GM23338 (cell line): ENCODE measurements at regions not wholly inside any gene's neighbourhood (a gene's known extent, or its start where the extent isn't known, plus 50 kb on each side); places are given as distances from the start of the nearest gene placed in this dataset.

Experiments used
- ATAC-seq: fragments of 200-7000 bp; cut with Tn5 transposase; 3 replicates; pipeline ENCODE4 v1.9.1; 2020
- DNase-seq: peaks from one replicate; pipeline ENCODE4 v3.0.0-alpha.2; 2015; ENCODE audit warnings: low spot score
- H2AFZ ChIP-seq: fragments of 200-600 bp; sonication (generic); 2 replicates; pipeline ENCODE4 v1.8.0; 2016; ENCODE audit warnings: antibody characterized with exemption, mild to moderate bottlenecking, moderate library complexity
- H3F3A ChIP-seq: fragments of 200-600 bp; sonication (generic); replicated peaks from 2 replicates; pipeline ENCODE4 v1.8.0; 2017; ENCODE audit warnings: antibody characterized with exemption, mixed run types, low read depth
- H3K27ac ChIP-seq: fragments of 200-600 bp; sonication (generic); 2 replicates; pipeline ENCODE4 v1.6.1; 2016; ENCODE audit warnings: low read depth
- H3K27me3 ChIP-seq: fragments of 200-600 bp; sonication (generic); 2 replicates; pipeline ENCODE4 v1.8.0; 2016; ENCODE audit warnings: mild to moderate bottlenecking, mixed run types, moderate library complexity; ENCODE audit not compliant: insufficient read depth
- H3K36me3 ChIP-seq: fragments of 200-600 bp; sonication (generic); 2 replicates; pipeline ENCODE4 v1.8.0; 2016; ENCODE audit warnings: mild to moderate bottlenecking; ENCODE audit not compliant: insufficient read depth
- H3K4me1 ChIP-seq: fragments of 200-600 bp; sonication (generic); 2 replicates; pipeline ENCODE4 v1.8.0; 2016; ENCODE audit warnings: mild to moderate bottlenecking, moderate library complexity; ENCODE audit not compliant: insufficient read depth
- H3K4me2 ChIP-seq: fragments of 200-600 bp; sonication (generic); 2 replicates; pipeline ENCODE4 v1.7.1; 2017; ENCODE audit warnings: mixed run types
- H3K4me3 ChIP-seq: fragments of 200-600 bp; sonication (generic); 2 replicates; pipeline ENCODE4 v1.6.1; 2016; ENCODE audit warnings: mixed run types
- H3K79me2 ChIP-seq: fragments of 200-600 bp; sonication (generic); replicated peaks from 2 replicates; pipeline ENCODE4 v1.8.0; 2017; ENCODE audit warnings: mild to moderate bottlenecking; ENCODE audit not compliant: insufficient read depth
- H3K9me2 ChIP-seq: fragments of 200-600 bp; sonication (generic); 2 replicates; pipeline ENCODE4 v1.8.0; 2017; ENCODE audit not compliant: insufficient read depth
- H4K20me1 ChIP-seq: fragments of 200-600 bp; sonication (generic); replicated peaks from 2 replicates; pipeline ENCODE4 v1.8.0; 2017; ENCODE audit warnings: mild to moderate bottlenecking; ENCODE audit not compliant: insufficient read depth
- H3K27ac Mint-ChIP-seq: 2 replicates; pipeline ENCODE4 v1.8.0; 2020; ENCODE audit warnings: inconsistent platforms, mild to moderate bottlenecking, moderate library complexity, mixed read lengths
- H3K27me3 Mint-ChIP-seq: 3 replicates; pipeline ENCODE4 v1.8.0; 2022; ENCODE audit warnings: low read depth, mild to moderate bottlenecking, moderate library complexity, mixed read lengths, inconsistent platforms; ENCODE audit not compliant: insufficient read depth, poor library complexity
- H3K36me3 Mint-ChIP-seq: 3 replicates; pipeline ENCODE4 v1.8.0; 2021; ENCODE audit warnings: low read depth, mild to moderate bottlenecking, inconsistent platforms, moderate library complexity, mixed read lengths
- H3K4me1 Mint-ChIP-seq: 3 replicates; pipeline ENCODE4 v1.8.0; 2020; ENCODE audit warnings: mild to moderate bottlenecking, inconsistent platforms, mixed read lengths
- H3K4me3 Mint-ChIP-seq: 3 replicates; pipeline ENCODE4 v1.8.0; 2021; ENCODE audit warnings: moderate library complexity, mild to moderate bottlenecking, inconsistent platforms, mixed read lengths
- H3K9me3 Mint-ChIP-seq: 3 replicates; pipeline ENCODE4 v1.8.0; 2020; ENCODE audit warnings: moderate library complexity, mild to moderate bottlenecking, inconsistent platforms, mixed read lengths
- CTCF ChIP-seq, 2 experiments: fragments of 200-600 bp in 1 of 2; sonication (generic) in 1 of 2; conservative IDR thresholded peaks; 2 replicates each; pipeline versions ENCODE4 v1.5.1 to v1.6.1; 2016 to 2017; ENCODE audit warnings: antibody characterized with exemption in 2 of 2, low read depth in 2 of 2, mild to moderate bottlenecking in 2 of 2, moderate library complexity in 1 of 2
- EZH2 ChIP-seq: fragments of 200-600 bp; sonication (generic); IDR thresholded peaks from one replicate; pipeline ENCODE4 v1.8.0; 2017; ENCODE audit warnings: antibody characterized with exemption, mild to moderate bottlenecking, low read depth; ENCODE audit not compliant: unreplicated experiment
- EZH2phosphoT487 ChIP-seq: fragments of 200-600 bp; sonication (generic); IDR thresholded peaks from one replicate; pipeline ENCODE4 v1.8.1; 2018; ENCODE audit warnings: antibody characterized with exemption; ENCODE audit not compliant: unreplicated experiment
- POLR2AphosphoS5 ChIP-seq: IDR thresholded peaks from 2 replicates; pipeline ENCODE4 v1.6.1; 2016; ENCODE audit warnings: antibody characterized with exemption, low read depth
- REST ChIP-seq: IDR thresholded peaks from one replicate; pipeline ENCODE4 v1.6.1; 2018; ENCODE audit warnings: antibody characterized with exemption; ENCODE audit not compliant: unreplicated experiment
- ZNF114 ChIP-seq: fragments of 250-450 bp; sonication (Bioruptor Pico); IDR thresholded peaks from 2 replicates; pipeline ENCODE4 v1.5.0; 2020; ENCODE audit warnings: mild to moderate bottlenecking, moderate library complexity
- ZNF462 ChIP-seq: fragments of 250-450 bp; sonication (Bioruptor Pico); IDR thresholded peaks from 2 replicates; pipeline ENCODE4 v1.5.0; 2020; ENCODE audit warnings: mild to moderate bottlenecking, moderate library complexity

- Histone ChIP-seq H3K4me1 (peaks cover 14% of the 10 kb centered on the region), H3K36me3 (no peaks in the 10 kb centered on the region), H3K79me2 (no peaks in the 10 kb centered on the region), H3K27me3 (no peaks in the 10 kb centered on the region), H3K4me3 (no peak overlapping the region), H3F3A (no peaks in the 10 kb centered on the region), H3K4me2 (no peak overlapping the region), H3K27ac (no peak overlapping the region), H4K20me1 (no peaks in the 10 kb centered on the region), H2AFZ (no peak overlapping the region), H3K9me2 (no peaks in the 10 kb centered on the region; the same call in 1 of the 2 replicates)
- Mint-ChIP-seq H3K4me1 (peaks cover 19% of the 10 kb centered on the region), H3K27ac (no peak overlapping the region), H3K4me3 (no peak overlapping the region), H3K36me3 (no peaks in the 10 kb centered on the region), H3K27me3 (no peaks in the 10 kb centered on the region), H3K9me3 (no peaks in the 10 kb centered on the region; the same call in 2 of the 3 replicates)
- TF ChIP-seq POLR2AphosphoS5 (no peak), ZNF114 (CRISPR knock-in tag) (no peak), EZH2 (no peak), EZH2phosphoT487 (no peak)
- DNase-seq (no peak), ATAC-seq (no peak)
Measured at GRCh38 chr2:225117051-225117716, 74.9 kb upstream of the DOCK10 start.

GRCh38 chr2:225114786-225115323 lies 72.6 kb upstream of the DOCK10 start:
- no peaks in the 10 kb centered on the region; the same call in 2 of the 3 replicates for H3K9me3 Mint-ChIP-seq
- H3K4me1 Mint-ChIP-seq = peaks cover 10% of the 10 kb centered on the region; the same call in 2 of the 3 replicates
- peaks cover 7% of the 10 kb centered on the region for H3K4me1 ChIP-seq
- no peaks in the 10 kb centered on the region for H4K20me1 ChIP-seq
- no peaks in the 10 kb centered on the region for H3F3A ChIP-seq
- DNase-seq (no peak), ATAC-seq (no peak)
- H3K36me3 Mint-ChIP-seq = no peaks in the 10 kb centered on the region
- H3K27ac Mint-ChIP-seq = no peak overlapping the region
- H2AFZ ChIP-seq = no peak overlapping the region
- no peak overlapping the region for H3K27ac ChIP-seq
- no peaks in the 10 kb centered on the region for H3K27me3 ChIP-seq
- H3K4me2 ChIP-seq = no peak overlapping the region
- H3K36me3 ChIP-seq = no peaks in the 10 kb centered on the region
- H3K27me3 Mint-ChIP-seq = no peaks in the 10 kb centered on the region
- H3K4me3 ChIP-seq = no peak overlapping the region
- no peak overlapping the region for H3K4me3 Mint-ChIP-seq
- H3K9me2 ChIP-seq = no peaks in the 10 kb centered on the region; the same call in 1 of the 2 replicates
- H3K79me2 ChIP-seq = no peaks in the 10 kb centered on the region
- TF ChIP-seq ZNF462 (no peak), EZH2 (no peak), EZH2phosphoT487 (no peak), REST (no peak), POLR2AphosphoS5 (no peak), ZNF114 (CRISPR knock-in tag) (no peak), CTCF (conservative IDR thresholded peaks at IDR 0.05; ENCODE audit: low read depth in 2 of 2) (no peak)
